Neutrophil (primary cell): ENCODE measurements at regions not wholly inside any gene's neighbourhood (a gene's known extent, or its start where the extent isn't known, plus 50 kb on each side); places are given as distances from the start of the nearest gene placed in this dataset.

ENCODE experiments used
- H3K27ac ChIP-seq: fragments of 200-600 bp; sonication (generic); 2 replicates; pipeline ENCODE4 v1.5.1; 2016; ENCODE audit warnings: mild to moderate bottlenecking, moderate library complexity
- H3K27me3 ChIP-seq: fragments of 200-600 bp; sonication (generic); 2 replicates; pipeline ENCODE4 v1.6.0; 2016; ENCODE audit warnings: mild to moderate bottlenecking
- H3K36me3 ChIP-seq: fragments of 200-600 bp; sonication (generic); 2 replicates; pipeline ENCODE4 v1.5.1; 2017
- H3K4me1 ChIP-seq, 2 experiments: fragments of 200-600 bp in 1 of 2; sonication (generic) in 1 of 2; 1 replicate in 1 of 2; 2 replicates in 1 of 2; pipeline versions ENCODE4 v1.5.1 to v1.6.1; 2013 to 2016; ENCODE audit warnings: low read depth in 1 of 2, low read length in 1 of 2, mild to moderate bottlenecking in 1 of 2, moderate library complexity in 1 of 2; ENCODE audit not compliant: control insufficient read depth in 1 of 2, insufficient read depth in 1 of 2
- H3K4me3 ChIP-seq, 2 experiments: fragments of 200-600 bp in 1 of 2; sonication (generic) in 1 of 2; 1 replicate in 1 of 2; 2 replicates in 1 of 2; pipeline ENCODE4 v1.5.1; 2013 to 2016; ENCODE audit warnings: low read depth in 1 of 2, low read length in 1 of 2, mild to moderate bottlenecking in 1 of 2, moderate library complexity in 1 of 2
- H3K9me3 ChIP-seq: fragments of 200-600 bp; sonication (generic); 2 replicates; pipeline ENCODE4 v1.5.1; 2016
- CTCF ChIP-seq: fragments of 200-600 bp; sonication (generic); IDR thresholded peaks from 2 replicates; pipeline ENCODE4 v1.5.1; 2016; ENCODE audit warnings: antibody characterized with exemption

DNA sequence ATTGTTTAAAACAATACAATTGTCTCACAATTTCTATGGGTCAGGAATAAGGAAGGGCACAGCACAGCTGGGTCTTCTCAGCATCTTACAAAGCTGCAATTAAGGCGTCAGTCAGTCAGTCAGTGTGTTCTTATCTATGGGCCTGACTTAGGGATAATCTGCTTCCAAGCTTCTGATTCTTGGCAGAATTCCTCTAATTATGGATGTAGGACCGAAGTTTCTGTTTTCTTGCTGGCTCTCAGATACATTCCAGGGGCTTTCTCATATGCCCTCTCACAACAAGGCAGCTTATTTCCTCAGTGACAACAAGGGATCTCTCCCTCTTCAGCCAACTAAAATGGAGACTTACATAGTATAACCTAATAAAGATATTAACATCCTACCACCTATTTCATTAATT lies 1925.3 kb upstream of the ACO1 start:
- Histone ChIP-seq H3K4me3 (no peak overlapping the region), H3K36me3 (no peaks in the 10 kb centered on the region), H3K27ac (no peak overlapping the region), H3K4me1 (no peaks in the 10 kb centered on the region), H3K27me3 (no peaks in the 10 kb centered on the region), H3K9me3 (no peaks in the 10 kb centered on the region)
- no peak for TF ChIP-seq CTCF

GRCh38 chr9:30476826-30477225 lies 1907.6 kb upstream of the ACO1 start:
- no peak for TF ChIP-seq CTCF
- H3K4me1 ChIP-seq, result no peaks in the 10 kb centered on the region

DNA sequence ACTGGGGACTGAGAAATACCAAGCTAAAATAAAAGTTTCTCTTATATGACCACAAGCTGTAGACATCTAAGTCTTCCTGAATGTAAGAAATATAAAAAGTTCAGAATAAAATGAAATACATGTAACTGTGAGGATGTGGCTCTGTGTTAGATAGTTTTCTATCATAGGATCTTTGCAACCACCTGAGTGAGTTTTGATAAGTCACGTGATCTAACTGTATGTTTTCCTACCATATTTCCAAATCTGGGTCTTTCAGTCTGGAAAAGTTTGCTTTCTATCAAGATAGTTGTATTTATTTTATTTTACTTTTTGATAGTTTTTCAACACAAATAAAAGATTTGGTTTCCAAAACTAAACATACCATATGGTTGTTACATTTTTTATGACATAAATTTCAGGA lies 1905.8 kb upstream of the ACO1 start:
- no peaks in the 10 kb centered on the region for H3K27me3 ChIP-seq

More at GRCh38 chr9:30476826-30477225, 1907.6 kb upstream of the ACO1 start:
- Histone ChIP-seq H3K9me3 (no peaks in the 10 kb centered on the region), H3K27ac (no peak overlapping the region), H3K4me3 (no peak overlapping the region), H3K27me3 (no peaks in the 10 kb centered on the region), H3K36me3 (no peaks in the 10 kb centered on the region)

GRCh38 chr9:30482499-30482898 lies 1901.9 kb upstream of the ACO1 start:
- H3K27ac ChIP-seq, result no peak overlapping the region
- no peaks in the 10 kb centered on the region for H3K36me3 ChIP-seq
- no peaks in the 10 kb centered on the region for H3K4me1 ChIP-seq
- H3K4me3 ChIP-seq, result no peak overlapping the region
- no peaks in the 10 kb centered on the region for H3K9me3 ChIP-seq
- H3K27me3 ChIP-seq, result no peaks in the 10 kb centered on the region
- TF ChIP-seq CTCF, result no peak

More for the DNA sequence above, 1905.8 kb upstream of the ACO1 start:
- Histone ChIP-seq H3K4me1 (no peaks in the 10 kb centered on the region), H3K9me3 (no peaks in the 10 kb centered on the region), H3K36me3 (no peaks in the 10 kb centered on the region), H3K4me3 (no peak overlapping the region), H3K27ac (no peak overlapping the region)
- no peak for TF ChIP-seq CTCF

- H3K9me3 ChIP-seq, result no peaks in the 10 kb centered on the region
- no peak for TF ChIP-seq CTCF
- H3K27ac ChIP-seq, result no peak overlapping the region
- no peaks in the 10 kb centered on the region for H3K27me3 ChIP-seq
- H3K4me3 ChIP-seq, result no peak overlapping the region
- no peaks in the 10 kb centered on the region for H3K36me3 ChIP-seq
- no peaks in the 10 kb centered on the region for H3K4me1 ChIP-seq
Observed at GRCh38 chr9:30484690-30485089, 1899.8 kb upstream of the ACO1 start.

- no peaks in the 10 kb centered on the region for H3K36me3 ChIP-seq
- H3K27me3 ChIP-seq, result no peaks in the 10 kb centered on the region
- no peaks in the 10 kb centered on the region for H3K4me1 ChIP-seq
- no peak overlapping the region for H3K27ac ChIP-seq
- TF ChIP-seq CTCF, result no peak
- no peaks in the 10 kb centered on the region for H3K9me3 ChIP-seq
- H3K4me3 ChIP-seq, result no peak overlapping the region
Observed at GRCh38 chr9:30504502-30504905, 1879.9 kb upstream of the ACO1 start.
